SK-N-SH (cell line): ENCODE measurements at regions not wholly inside any gene's neighbourhood (a gene's known extent, or its start where the extent isn't known, plus 50 kb on each side); places are given as distances from the start of the nearest gene placed in this dataset.

ENCODE experiments used
- CHD2 ChIP-seq: fragments of 150-350 bp; IDR thresholded peaks from 2 replicates; pipeline ENCODE4 v1.6.1; 2018; ENCODE audit warnings: low read length; ENCODE audit not compliant: partially characterized antibody
- CTCF ChIP-seq: fragments of 200-600 bp; sonication (generic); IDR thresholded peaks from 2 replicates; pipeline ENCODE4 v1.6.1; 2017; ENCODE audit warnings: antibody characterized with exemption, mild to moderate bottlenecking, moderate library complexity
- EP300 ChIP-seq, 2 experiments: IDR thresholded peaks; 2 replicates each; pipeline versions ENCODE4 v1.4.0 to v1.6.1; 2012; ENCODE audit warnings: borderline replicate concordance in 1 of 2, low read depth in 1 of 2, low read length in 1 of 2
- FOXJ3 ChIP-seq: sonication (generic); formaldehyde crosslinking; IDR thresholded peaks from 2 replicates; pipeline ENCODE4 v1.5.1; 2020; ENCODE audit warnings: mild to moderate bottlenecking, missing genetic modification reagents
- FOXM1 ChIP-seq: IDR thresholded peaks from 2 replicates; pipeline ENCODE4 v1.4.0; 2012; ENCODE audit warnings: low read depth, mild to moderate bottlenecking
- JUND ChIP-seq: IDR thresholded peaks from 2 replicates; pipeline ENCODE4 v1.4.0; 2012
- MAX ChIP-seq: IDR thresholded peaks from 2 replicates; pipeline ENCODE4 v1.4.0; 2012; ENCODE audit warnings: low read depth
- MEF2A ChIP-seq: IDR thresholded peaks from 2 replicates; pipeline ENCODE4 v1.4.0; 2012; ENCODE audit warnings: low read depth, borderline replicate concordance
- NFIC ChIP-seq: IDR thresholded peaks from 2 replicates; pipeline ENCODE4 v1.4.0; 2012; ENCODE audit warnings: borderline replicate concordance
- PBX3 ChIP-seq: IDR thresholded peaks from 2 replicates; pipeline ENCODE4; 2012
- POLR2AphosphoS5 ChIP-seq: IDR thresholded peaks from 2 replicates; pipeline ENCODE4 v1.6.1; 2012; ENCODE audit warnings: low read depth, low read length
- SMC3 ChIP-seq: IDR thresholded peaks from 2 replicates; pipeline ENCODE4 v1.6.1; 2012; ENCODE audit warnings: low read depth, low read length, improper control_type of control experiment
- TF ChIP-seq, protein P1 (sequence below): IDR thresholded peaks from 2 replicates; pipeline ENCODE4 v1.6.1; 2012; ENCODE audit warnings: mild to moderate bottlenecking, low read depth, low read length, moderate library complexity

DNA sequence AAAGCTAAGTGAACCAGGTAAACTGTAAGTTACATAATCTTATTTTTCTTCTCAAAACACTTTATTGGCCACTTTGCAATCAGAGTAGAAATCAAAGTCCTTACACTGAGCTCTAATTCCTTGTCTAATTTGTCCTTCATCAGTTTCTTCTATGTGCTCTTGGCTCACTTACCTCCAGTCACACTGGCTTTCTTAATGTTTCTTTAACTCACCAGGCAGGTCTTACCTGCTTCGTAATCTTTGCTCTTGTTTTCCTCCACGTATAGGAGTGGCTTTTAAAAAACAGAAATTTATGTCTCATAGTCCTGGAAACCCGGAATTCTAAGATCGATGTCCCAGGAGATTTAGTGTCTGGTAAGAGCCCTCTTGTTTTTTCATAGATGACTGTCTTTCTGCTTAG lies 1462.1 kb downstream of the FSTL5 start:
- TF ChIP-seq CTCF, result no peak
- no peak for TF ChIP-seq JUND
- TF ChIP-seq, protein P1, sequence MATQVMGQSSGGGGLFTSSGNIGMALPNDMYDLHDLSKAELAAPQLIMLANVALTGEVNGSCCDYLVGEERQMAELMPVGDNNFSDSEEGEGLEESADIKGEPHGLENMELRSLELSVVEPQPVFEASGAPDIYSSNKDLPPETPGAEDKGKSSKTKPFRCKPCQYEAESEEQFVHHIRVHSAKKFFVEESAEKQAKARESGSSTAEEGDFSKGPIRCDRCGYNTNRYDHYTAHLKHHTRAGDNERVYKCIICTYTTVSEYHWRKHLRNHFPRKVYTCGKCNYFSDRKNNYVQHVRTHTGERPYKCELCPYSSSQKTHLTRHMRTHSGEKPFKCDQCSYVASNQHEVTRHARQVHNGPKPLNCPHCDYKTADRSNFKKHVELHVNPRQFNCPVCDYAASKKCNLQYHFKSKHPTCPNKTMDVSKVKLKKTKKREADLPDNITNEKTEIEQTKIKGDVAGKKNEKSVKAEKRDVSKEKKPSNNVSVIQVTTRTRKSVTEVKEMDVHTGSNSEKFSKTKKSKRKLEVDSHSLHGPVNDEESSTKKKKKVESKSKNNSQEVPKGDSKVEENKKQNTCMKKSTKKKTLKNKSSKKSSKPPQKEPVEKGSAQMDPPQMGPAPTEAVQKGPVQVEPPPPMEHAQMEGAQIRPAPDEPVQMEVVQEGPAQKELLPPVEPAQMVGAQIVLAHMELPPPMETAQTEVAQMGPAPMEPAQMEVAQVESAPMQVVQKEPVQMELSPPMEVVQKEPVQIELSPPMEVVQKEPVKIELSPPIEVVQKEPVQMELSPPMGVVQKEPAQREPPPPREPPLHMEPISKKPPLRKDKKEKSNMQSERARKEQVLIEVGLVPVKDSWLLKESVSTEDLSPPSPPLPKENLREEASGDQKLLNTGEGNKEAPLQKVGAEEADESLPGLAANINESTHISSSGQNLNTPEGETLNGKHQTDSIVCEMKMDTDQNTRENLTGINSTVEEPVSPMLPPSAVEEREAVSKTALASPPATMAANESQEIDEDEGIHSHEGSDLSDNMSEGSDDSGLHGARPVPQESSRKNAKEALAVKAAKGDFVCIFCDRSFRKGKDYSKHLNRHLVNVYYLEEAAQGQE, result no peak
- TF ChIP-seq POLR2AphosphoS5, result no peak
- no peak for TF ChIP-seq FOXJ3 (CRISPR knock-in tag)
- TF ChIP-seq MEF2A, result no peak
- no peak for TF ChIP-seq EP300 (IDR thresholded peaks at IDR 0.05; ENCODE audit: borderline replicate concordance in 1 of 2, low read depth in 1 of 2, low read length in 1 of 2)
- TF ChIP-seq FOXM1, result no peak
- no peak for TF ChIP-seq MAX
- no peak for TF ChIP-seq SMC3
- no peak for TF ChIP-seq CHD2
- TF ChIP-seq PBX3, result no peak
- TF ChIP-seq NFIC, result no peak
